ENCODE measurements at regions not wholly inside any gene's neighbourhood (a gene's known extent, or its start where the extent isn't known, plus 50 kb on each side); places are given as distances from the start of the nearest gene placed in this dataset.

GRCh38 chr10:8337332-8337651, 282.8 kb downstream of the GATA3 start:
- no peak for TF ChIP-seq FOS (IDR thresholded peaks at IDR 0.05; ENCODE audit: borderline replicate concordance, insufficient read depth, low read length)
- TF ChIP-seq JUN (IDR thresholded peaks at IDR 0.05; ENCODE audit: borderline replicate concordance, insufficient read depth, insufficient read length, low read depth), result no peak
- no peak for TF ChIP-seq GATA2 (IDR thresholded peaks at IDR 0.05; ENCODE audit: insufficient read depth, insufficient read length, low read depth, low read length)
- TF ChIP-seq EZH2 (IDR thresholded peaks at IDR 0.05; ENCODE audit: borderline replicate concordance, low read depth, low read length, severe bottlenecking), result no peak
- TF ChIP-seq CTCF (IDR thresholded peaks at IDR 0.05; ENCODE audit: extremely low read depth in 1 of 2, insufficient read depth in 1 of 2, low read depth in 1 of 2, low read length in 2 of 2), result no peak
- no peak for TF ChIP-seq POLR2A (IDR thresholded peaks at IDR 0.05; ENCODE audit: low read depth, low read length)
- no peak for TF ChIP-seq POLR2AphosphoS5 (IDR thresholded peaks at IDR 0.05; ENCODE audit: insufficient read depth, low read depth, low read length)

Measured in endothelial cell of umbilical vein (primary cell).